ENCODE measurements at regions not wholly inside any gene's neighbourhood (a gene's known extent, or its start where the extent isn't known, plus 50 kb on each side); places are given as distances from the start of the nearest gene placed in this dataset.

DNA sequence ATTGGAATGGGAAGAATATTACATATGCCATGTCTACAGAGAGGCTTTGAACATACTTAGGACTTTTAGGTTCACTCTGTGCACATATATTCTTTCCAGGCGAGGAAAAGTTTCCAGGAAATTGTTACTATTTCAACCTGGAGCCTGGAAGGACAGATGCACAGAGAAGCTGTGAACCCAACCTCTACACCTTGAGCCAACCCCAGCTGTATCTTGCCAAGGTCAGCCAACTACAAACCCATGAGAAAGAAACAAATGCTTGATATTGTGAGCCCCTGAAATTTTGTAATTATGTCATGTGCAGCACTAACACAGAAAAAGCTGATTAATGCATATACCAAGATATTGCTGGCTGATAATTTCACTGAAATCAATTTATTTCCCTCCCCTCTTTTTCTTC lies 404.9 kb downstream of the GLRX3 start:
- TF ChIP-seq SMC3 (IDR thresholded peaks at IDR 0.05; ENCODE audit: low read depth, low read length) (no peak), POLR2A (IDR thresholded peaks at IDR 0.05; ENCODE audit: low read depth, low read length) (no peak), FOS (IDR thresholded peaks at IDR 0.05; ENCODE audit: low read depth, low read length) (no peak), MAFK (IDR thresholded peaks at IDR 0.05; ENCODE audit: low read depth, low read length) (no peak), RFX5 (IDR thresholded peaks at IDR 0.05; ENCODE audit: low read depth, low read length) (no peak), RCOR1 (IDR thresholded peaks at IDR 0.05; ENCODE audit: insufficient replicate concordance, low read length) (no peak), RAD21 (IDR thresholded peaks at IDR 0.05; ENCODE audit: low read length) (no peak), CEBPB (IDR thresholded peaks at IDR 0.05; ENCODE audit: low read depth, low read length) (no peak), BHLHE40 (IDR thresholded peaks at IDR 0.05; ENCODE audit: low read depth, low read length) (no peak)
- TF ChIP-seq, protein P1, sequence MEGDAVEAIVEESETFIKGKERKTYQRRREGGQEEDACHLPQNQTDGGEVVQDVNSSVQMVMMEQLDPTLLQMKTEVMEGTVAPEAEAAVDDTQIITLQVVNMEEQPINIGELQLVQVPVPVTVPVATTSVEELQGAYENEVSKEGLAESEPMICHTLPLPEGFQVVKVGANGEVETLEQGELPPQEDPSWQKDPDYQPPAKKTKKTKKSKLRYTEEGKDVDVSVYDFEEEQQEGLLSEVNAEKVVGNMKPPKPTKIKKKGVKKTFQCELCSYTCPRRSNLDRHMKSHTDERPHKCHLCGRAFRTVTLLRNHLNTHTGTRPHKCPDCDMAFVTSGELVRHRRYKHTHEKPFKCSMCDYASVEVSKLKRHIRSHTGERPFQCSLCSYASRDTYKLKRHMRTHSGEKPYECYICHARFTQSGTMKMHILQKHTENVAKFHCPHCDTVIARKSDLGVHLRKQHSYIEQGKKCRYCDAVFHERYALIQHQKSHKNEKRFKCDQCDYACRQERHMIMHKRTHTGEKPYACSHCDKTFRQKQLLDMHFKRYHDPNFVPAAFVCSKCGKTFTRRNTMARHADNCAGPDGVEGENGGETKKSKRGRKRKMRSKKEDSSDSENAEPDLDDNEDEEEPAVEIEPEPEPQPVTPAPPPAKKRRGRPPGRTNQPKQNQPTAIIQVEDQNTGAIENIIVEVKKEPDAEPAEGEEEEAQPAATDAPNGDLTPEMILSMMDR (conservative IDR thresholded peaks at IDR 0.05; ENCODE audit: low read depth, low read length), result no peak
- TF ChIP-seq, protein P2, sequence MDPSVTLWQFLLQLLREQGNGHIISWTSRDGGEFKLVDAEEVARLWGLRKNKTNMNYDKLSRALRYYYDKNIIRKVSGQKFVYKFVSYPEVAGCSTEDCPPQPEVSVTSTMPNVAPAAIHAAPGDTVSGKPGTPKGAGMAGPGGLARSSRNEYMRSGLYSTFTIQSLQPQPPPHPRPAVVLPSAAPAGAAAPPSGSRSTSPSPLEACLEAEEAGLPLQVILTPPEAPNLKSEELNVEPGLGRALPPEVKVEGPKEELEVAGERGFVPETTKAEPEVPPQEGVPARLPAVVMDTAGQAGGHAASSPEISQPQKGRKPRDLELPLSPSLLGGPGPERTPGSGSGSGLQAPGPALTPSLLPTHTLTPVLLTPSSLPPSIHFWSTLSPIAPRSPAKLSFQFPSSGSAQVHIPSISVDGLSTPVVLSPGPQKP (IDR thresholded peaks at IDR 0.05; ENCODE audit: borderline replicate concordance, low read depth, low read length), result no peak
